GM23338 (cell line): ENCODE measurements at regions not wholly inside any gene's neighbourhood (a gene's known extent, or its start where the extent isn't known, plus 50 kb on each side); places are given as distances from the start of the nearest gene placed in this dataset.

ENCODE experiments used
- ATAC-seq: fragments of 200-7000 bp; cut with Tn5 transposase; 3 replicates; pipeline ENCODE4 v1.9.1; 2020
- DNase-seq: peaks from one replicate; pipeline ENCODE4 v3.0.0-alpha.2; 2015; ENCODE audit warnings: low spot score
- H2AFZ ChIP-seq: fragments of 200-600 bp; sonication (generic); 2 replicates; pipeline ENCODE4 v1.8.0; 2016; ENCODE audit warnings: antibody characterized with exemption, mild to moderate bottlenecking, moderate library complexity
- H3F3A ChIP-seq: fragments of 200-600 bp; sonication (generic); replicated peaks from 2 replicates; pipeline ENCODE4 v1.8.0; 2017; ENCODE audit warnings: antibody characterized with exemption, mixed run types, low read depth
- H3K27ac ChIP-seq: fragments of 200-600 bp; sonication (generic); 2 replicates; pipeline ENCODE4 v1.6.1; 2016; ENCODE audit warnings: low read depth
- H3K27me3 ChIP-seq: fragments of 200-600 bp; sonication (generic); 2 replicates; pipeline ENCODE4 v1.8.0; 2016; ENCODE audit warnings: mild to moderate bottlenecking, mixed run types, moderate library complexity; ENCODE audit not compliant: insufficient read depth
- H3K36me3 ChIP-seq: fragments of 200-600 bp; sonication (generic); 2 replicates; pipeline ENCODE4 v1.8.0; 2016; ENCODE audit warnings: mild to moderate bottlenecking; ENCODE audit not compliant: insufficient read depth
- H3K4me1 ChIP-seq: fragments of 200-600 bp; sonication (generic); 2 replicates; pipeline ENCODE4 v1.8.0; 2016; ENCODE audit warnings: mild to moderate bottlenecking, moderate library complexity; ENCODE audit not compliant: insufficient read depth
- H3K4me2 ChIP-seq: fragments of 200-600 bp; sonication (generic); 2 replicates; pipeline ENCODE4 v1.7.1; 2017; ENCODE audit warnings: mixed run types
- H3K4me3 ChIP-seq: fragments of 200-600 bp; sonication (generic); 2 replicates; pipeline ENCODE4 v1.6.1; 2016; ENCODE audit warnings: mixed run types
- H3K79me2 ChIP-seq: fragments of 200-600 bp; sonication (generic); replicated peaks from 2 replicates; pipeline ENCODE4 v1.8.0; 2017; ENCODE audit warnings: mild to moderate bottlenecking; ENCODE audit not compliant: insufficient read depth
- H3K9me2 ChIP-seq: fragments of 200-600 bp; sonication (generic); 2 replicates; pipeline ENCODE4 v1.8.0; 2017; ENCODE audit not compliant: insufficient read depth
- H4K20me1 ChIP-seq: fragments of 200-600 bp; sonication (generic); replicated peaks from 2 replicates; pipeline ENCODE4 v1.8.0; 2017; ENCODE audit warnings: mild to moderate bottlenecking; ENCODE audit not compliant: insufficient read depth
- H3K27ac Mint-ChIP-seq: 2 replicates; pipeline ENCODE4 v1.8.0; 2020; ENCODE audit warnings: inconsistent platforms, mild to moderate bottlenecking, moderate library complexity, mixed read lengths
- H3K27me3 Mint-ChIP-seq: 3 replicates; pipeline ENCODE4 v1.8.0; 2022; ENCODE audit warnings: low read depth, mild to moderate bottlenecking, moderate library complexity, mixed read lengths, inconsistent platforms; ENCODE audit not compliant: insufficient read depth, poor library complexity
- H3K36me3 Mint-ChIP-seq: 3 replicates; pipeline ENCODE4 v1.8.0; 2021; ENCODE audit warnings: low read depth, mild to moderate bottlenecking, inconsistent platforms, moderate library complexity, mixed read lengths
- H3K4me1 Mint-ChIP-seq: 3 replicates; pipeline ENCODE4 v1.8.0; 2020; ENCODE audit warnings: mild to moderate bottlenecking, inconsistent platforms, mixed read lengths
- H3K4me3 Mint-ChIP-seq: 3 replicates; pipeline ENCODE4 v1.8.0; 2021; ENCODE audit warnings: moderate library complexity, mild to moderate bottlenecking, inconsistent platforms, mixed read lengths
- H3K9me3 Mint-ChIP-seq: 3 replicates; pipeline ENCODE4 v1.8.0; 2020; ENCODE audit warnings: moderate library complexity, mild to moderate bottlenecking, inconsistent platforms, mixed read lengths
- CREB1 ChIP-seq: fragments of 250-450 bp; sonication (Bioruptor Pico); IDR thresholded peaks from 2 replicates; pipeline ENCODE4 v1.5.0; 2020; ENCODE audit warnings: low read depth, mild to moderate bottlenecking, moderate library complexity
- CTCF ChIP-seq, 2 experiments: fragments of 200-600 bp in 1 of 2; sonication (generic) in 1 of 2; conservative IDR thresholded peaks; 2 replicates each; pipeline versions ENCODE4 v1.5.1 to v1.6.1; 2016 to 2017; ENCODE audit warnings: antibody characterized with exemption in 2 of 2, low read depth in 2 of 2, mild to moderate bottlenecking in 2 of 2, moderate library complexity in 1 of 2
- ETS1 ChIP-seq: IDR thresholded peaks from 2 replicates; pipeline ENCODE4 v1.6.1; 2016; ENCODE audit warnings: antibody characterized with exemption
- EZH2 ChIP-seq: fragments of 200-600 bp; sonication (generic); IDR thresholded peaks from one replicate; pipeline ENCODE4 v1.8.0; 2017; ENCODE audit warnings: antibody characterized with exemption, mild to moderate bottlenecking, low read depth; ENCODE audit not compliant: unreplicated experiment
- EZH2phosphoT487 ChIP-seq: fragments of 200-600 bp; sonication (generic); IDR thresholded peaks from one replicate; pipeline ENCODE4 v1.8.1; 2018; ENCODE audit warnings: antibody characterized with exemption; ENCODE audit not compliant: unreplicated experiment
- JUNB ChIP-seq: IDR thresholded peaks from one replicate; pipeline ENCODE4 v1.6.1; 2016; ENCODE audit warnings: antibody characterized with exemption; ENCODE audit not compliant: unreplicated experiment
- NANOG ChIP-seq: IDR thresholded peaks from 2 replicates; pipeline ENCODE4 v1.6.1; 2016; ENCODE audit warnings: antibody characterized with exemption, borderline replicate concordance
- POLR2AphosphoS5 ChIP-seq: IDR thresholded peaks from 2 replicates; pipeline ENCODE4 v1.6.1; 2016; ENCODE audit warnings: antibody characterized with exemption, low read depth
- REST ChIP-seq: IDR thresholded peaks from one replicate; pipeline ENCODE4 v1.6.1; 2018; ENCODE audit warnings: antibody characterized with exemption; ENCODE audit not compliant: unreplicated experiment
- STAT1 ChIP-seq: IDR thresholded peaks from one replicate; pipeline ENCODE4 v1.6.1; 2016; ENCODE audit warnings: antibody characterized with exemption; ENCODE audit not compliant: unreplicated experiment
- ZNF114 ChIP-seq: fragments of 250-450 bp; sonication (Bioruptor Pico); IDR thresholded peaks from 2 replicates; pipeline ENCODE4 v1.5.0; 2020; ENCODE audit warnings: mild to moderate bottlenecking, moderate library complexity
- ZNF331 ChIP-seq: fragments of 250-450 bp; sonication (Bioruptor Pico); IDR thresholded peaks from 2 replicates; pipeline ENCODE4 v1.5.0; 2020; ENCODE audit warnings: low read depth, mild to moderate bottlenecking, moderate library complexity
- ZNF462 ChIP-seq: fragments of 250-450 bp; sonication (Bioruptor Pico); IDR thresholded peaks from 2 replicates; pipeline ENCODE4 v1.5.0; 2020; ENCODE audit warnings: mild to moderate bottlenecking, moderate library complexity

GRCh38 chr3:153910387-153910786, 210.8 kb upstream of the ARHGEF26 start:
- ATAC-seq: no peak
- Mint-ChIP-seq H3K27ac (no peak overlapping the region), H3K4me3 (no peak overlapping the region), H3K9me3 (no peaks in the 10 kb centered on the region), H3K4me1 (no peaks in the 10 kb centered on the region), H3K36me3 (no peaks in the 10 kb centered on the region), H3K27me3 (peaks cover 4% of the 10 kb centered on the region)
- TF ChIP-seq EZH2phosphoT487 (no peak), EZH2 (no peak), CREB1 (CRISPR knock-in tag) (no peak), ETS1 (no peak), POLR2AphosphoS5 (no peak), NANOG (no peak), CTCF (conservative IDR thresholded peaks at IDR 0.05; ENCODE audit: low read depth in 2 of 2) (no peak), ZNF331 (no peak), STAT1 (no peak), ZNF114 (CRISPR knock-in tag) (no peak), JUNB (no peak), ZNF462 (CRISPR knock-in tag) (no peak), REST (no peak)
- H3F3A ChIP-seq: no peaks in the 10 kb centered on the region
- H3K27me3 ChIP-seq: no peaks in the 10 kb centered on the region
- H3K4me3 ChIP-seq: no peak overlapping the region
- no peak overlapping the region for H2AFZ ChIP-seq
- H3K4me1 ChIP-seq: no peaks in the 10 kb centered on the region
- H3K79me2 ChIP-seq: no peaks in the 10 kb centered on the region
- H3K27ac ChIP-seq: no peak overlapping the region
- H3K36me3 ChIP-seq: no peaks in the 10 kb centered on the region
- no peaks in the 10 kb centered on the region for H4K20me1 ChIP-seq
- peaks cover 18% of the 10 kb centered on the region; the same call in 1 of the 2 replicates for H3K9me2 ChIP-seq
- DNase-seq: no peak
- H3K4me2 ChIP-seq: no peak overlapping the region
